OCI-LY7 (cell line): ENCODE measurements at regions not wholly inside any gene's neighbourhood (a gene's known extent, or its start where the extent isn't known, plus 50 kb on each side); places are given as distances from the start of the nearest gene placed in this dataset.

Experiments used
- BruUV-seq: library from RNA; stranded (reverse); fragments of 400-500 nt; replicated peaks from 2 replicates; lab custom pipeline; 2021; lab: Mats Ljungman, UMichigan
- CTCF ChIA-PET: fragments of 300-600 bp; sonication (Branson Sonifier 250); formaldehyde crosslinking; loops from one replicate; lab custom pipeline; 2022; ENCODE audit warnings: antibody characterized with exemption; ENCODE audit not compliant: unreplicated experiment; lab: Charles Lee
- POLR2A ChIA-PET: fragments of 300-600 bp; sonication (Branson Sonifier 250); formaldehyde crosslinking; loops from one replicate; lab custom pipeline; 2022; ENCODE audit warnings: antibody characterized with exemption; lab: Charles Lee
- DNase-seq: peaks from one replicate; pipeline ENCODE4 v3.0.0-alpha.2; 2015; ENCODE audit warnings: low spot score
- H2AFZ ChIP-seq: fragments of 200-600 bp; sonication (generic), shearing (Covaris generic); 2 replicates; pipeline ENCODE4 v1.6.1; 2014; ENCODE audit warnings: mild to moderate bottlenecking, antibody characterized with exemption, low read length, moderate library complexity
- H3K27ac ChIP-seq: fragments of 200-600 bp; sonication (generic); 2 replicates; pipeline ENCODE4 v1.5.1; 2014; ENCODE audit warnings: mixed run types, low read depth, mild to moderate bottlenecking, moderate library complexity, low read length, inconsistent platforms; ENCODE audit not compliant: poor library complexity, severe bottlenecking
- H3K36me3 ChIP-seq: fragments of 200-600 bp; sonication (generic); 2 replicates; pipeline ENCODE4 v1.6.1; 2014; ENCODE audit warnings: mild to moderate bottlenecking, antibody characterized with exemption, low read length, moderate library complexity, mixed read lengths; ENCODE audit not compliant: insufficient read depth
- H3K4me1 ChIP-seq: fragments of 200-600 bp; sonication (generic); 2 replicates; pipeline ENCODE4 v1.5.1; 2014; ENCODE audit warnings: mild to moderate bottlenecking, low read length; ENCODE audit not compliant: insufficient read depth, poor library complexity, severe bottlenecking
- H3K4me2 ChIP-seq: fragments of 200-600 bp; sonication (generic); 2 replicates; pipeline ENCODE4 v1.6.1; 2014; ENCODE audit warnings: mild to moderate bottlenecking, low read length
- H3K4me3 ChIP-seq: fragments of 200-600 bp; sonication (generic); 2 replicates; pipeline ENCODE4 v1.5.1; 2014; ENCODE audit warnings: mild to moderate bottlenecking, low read depth, low read length; ENCODE audit not compliant: poor library complexity, severe bottlenecking
- H3K79me2 ChIP-seq: fragments of 200-600 bp; sonication (generic); 2 replicates; pipeline ENCODE4 v1.6.1; 2016; ENCODE audit warnings: low read depth, mild to moderate bottlenecking, low read length, moderate library complexity, mixed read lengths; ENCODE audit not compliant: insufficient read depth
- H3K9me2 ChIP-seq: fragments of 200-600 bp; sonication (generic); 2 replicates; pipeline ENCODE4 v1.6.1; 2016; ENCODE audit warnings: mild to moderate bottlenecking, low read length, mixed read lengths; ENCODE audit not compliant: insufficient read depth
- H3K9me3 ChIP-seq: fragments of 200-600 bp; sonication (generic); 2 replicates; pipeline ENCODE4 v1.6.1; 2014; ENCODE audit warnings: mild to moderate bottlenecking, mixed run types, low read length, mixed read lengths
- H4K20me1 ChIP-seq: fragments of 200-600 bp; sonication (generic); 2 replicates; pipeline ENCODE4 v1.6.1; 2014; ENCODE audit warnings: mild to moderate bottlenecking, antibody characterized with exemption, low read length, moderate library complexity, mixed read lengths; ENCODE audit not compliant: insufficient read depth
- CTCF ChIP-seq: fragments of 200-600 bp; sonication (generic); conservative IDR thresholded peaks from 2 replicates; pipeline ENCODE4 v1.5.1; 2014; ENCODE audit warnings: mild to moderate bottlenecking, antibody characterized with exemption, low read length, moderate library complexity, mixed read lengths
- EZH2phosphoT487 ChIP-seq: fragments of 200-600 bp; sonication (generic); IDR thresholded peaks from 2 replicates; pipeline ENCODE4 v1.6.1; 2018; ENCODE audit warnings: low read depth, borderline replicate concordance, mild to moderate bottlenecking, mixed run types, antibody characterized with exemption, low read length, moderate library complexity, mixed read lengths
- intact Hi-C: fragments of 100-400 bp; cut with micrococcal nuclease; formaldehyde crosslinking; loops from one replicate; pipeline ENCODE4 v1.10.0; 2022; ENCODE audit not compliant: unreplicated experiment

- Histone ChIP-seq H3K4me1 (no peaks in the 10 kb centered on the region), H3K9me3 (no peaks in the 10 kb centered on the region), H3K4me3 (no peak overlapping the region), H3K4me2 (no peak overlapping the region), H2AFZ (no peak overlapping the region), H3K9me2 (no peaks in the 10 kb centered on the region), H3K79me2 (no peaks in the 10 kb centered on the region), H3K27ac (no peak overlapping the region), H3K36me3 (no peaks in the 10 kb centered on the region), H4K20me1 (no peaks in the 10 kb centered on the region)
- POLR2A ChIA-PET = interaction anchor here (0.7 kb wide), 1 partner anchor 23 kb away, joined by 3 read pairs; no protein-coding TSS in a partner anchor
- no peak for DNase-seq
- no TSS peak for BruUV-seq
- intact Hi-C loops = no loop called here
- no peak for TF ChIP-seq EZH2phosphoT487
- no peak for TF ChIP-seq CTCF
- CTCF ChIA-PET = no interaction called here
Measured at GRCh38 chr17:13753154-13753553, 151.4 kb upstream of the HS3ST3A1 start.

- no peaks in the 10 kb centered on the region for H3K9me3 ChIP-seq
Measured at GRCh38 chr17:13753771-13754170, 152.0 kb upstream of the HS3ST3A1 start.

More at GRCh38 chr17:13753771-13754170, 152.0 kb upstream of the HS3ST3A1 start:
- no peaks in the 10 kb centered on the region for H3K36me3 ChIP-seq
- no peaks in the 10 kb centered on the region for H4K20me1 ChIP-seq
- BruUV-seq = no TSS peak
- intact Hi-C loops = no loop called here
- no peaks in the 10 kb centered on the region for H3K79me2 ChIP-seq
- no peak overlapping the region for H3K4me2 ChIP-seq
- no peaks in the 10 kb centered on the region for H3K4me1 ChIP-seq
- H3K9me2 ChIP-seq = no peaks in the 10 kb centered on the region
- no peak overlapping the region for H3K4me3 ChIP-seq
- CTCF ChIA-PET = no interaction called here
- H2AFZ ChIP-seq = no peak overlapping the region
- no peak overlapping the region for H3K27ac ChIP-seq
- POLR2A ChIA-PET = interaction anchor here (0.6 to 0.7 kb wide), 4 partner anchors 23 to 947 kb away, joined by 3 to 7 read pairs (median 3); no protein-coding TSS in a partner anchor
- no peak for TF ChIP-seq EZH2phosphoT487
- no peak for TF ChIP-seq CTCF
- DNase-seq = no peak
